ENCODE measurements at regions not wholly inside any gene's neighbourhood (a gene's known extent, or its start where the extent isn't known, plus 50 kb on each side); places are given as distances from the start of the nearest gene placed in this dataset.

- no peaks in the 10 kb centered on the region for H3K36me3 ChIP-seq (ENCODE audit: control insufficient read depth in 2 of 3, insufficient read depth in 3 of 3, low read length in 3 of 3)
- H3K9ac ChIP-seq (ENCODE audit: low read length in 3 of 3), result no peak overlapping the region
- H3K27me3 ChIP-seq (ENCODE audit: control insufficient read depth, insufficient read depth, low read length), result no peaks in the 10 kb centered on the region
- no peaks in the 10 kb centered on the region for H3K4me1 ChIP-seq (ENCODE audit: control insufficient read depth in 2 of 3, insufficient read depth in 2 of 3, low read depth in 1 of 3, low read length in 3 of 3)
- no peak for FAIRE-seq
- intact Hi-C loops (cut with DNase I), result no loop called here
- no peak overlapping the region for H3K4me3 ChIP-seq (ENCODE audit: low read length in 3 of 3)
- no peak for TF ChIP-seq CTCF (IDR thresholded peaks at IDR 0.05; ENCODE audit: borderline replicate concordance, extremely low read depth, insufficient read depth)
- no peaks in the 10 kb centered on the region for H3K9me3 ChIP-seq (ENCODE audit: control insufficient read depth in 2 of 3, insufficient read depth in 1 of 3, low read length in 3 of 3)
- DNase-seq, result no peak
- H3K27ac ChIP-seq (ENCODE audit: low read depth in 2 of 2, low read length in 2 of 2), result no peak overlapping the region
These were observed 737.7 kb downstream of the NLGN4X start for GRCh38 chrX:5490786-5491563.

- H3K9me3 ChIP-seq (ENCODE audit: control insufficient read depth in 2 of 3, insufficient read depth in 1 of 3, low read length in 3 of 3), result no peaks in the 10 kb centered on the region
- intact Hi-C loops (cut with DNase I), result no loop called here
- H3K4me1 ChIP-seq (ENCODE audit: control insufficient read depth in 2 of 3, insufficient read depth in 2 of 3, low read depth in 1 of 3, low read length in 3 of 3), result no peaks in the 10 kb centered on the region
- H3K27me3 ChIP-seq (ENCODE audit: control insufficient read depth, insufficient read depth, low read length), result no peaks in the 10 kb centered on the region
- no peaks in the 10 kb centered on the region for H3K36me3 ChIP-seq (ENCODE audit: control insufficient read depth in 2 of 3, insufficient read depth in 3 of 3, low read length in 3 of 3)
- FAIRE-seq (no peak), DNase-seq (no peak)
- TF ChIP-seq CTCF (IDR thresholded peaks at IDR 0.05; ENCODE audit: borderline replicate concordance, extremely low read depth, insufficient read depth), result no peak
- no peak overlapping the region for H3K9ac ChIP-seq (ENCODE audit: low read length in 3 of 3)
- no peak overlapping the region for H3K27ac ChIP-seq (ENCODE audit: low read depth in 2 of 2, low read length in 2 of 2)
- no peak overlapping the region for H3K4me3 ChIP-seq (ENCODE audit: low read length in 3 of 3)
These were observed 754.4 kb downstream of the NLGN4X start for GRCh38 chrX:5474282-5474681.

DNA sequence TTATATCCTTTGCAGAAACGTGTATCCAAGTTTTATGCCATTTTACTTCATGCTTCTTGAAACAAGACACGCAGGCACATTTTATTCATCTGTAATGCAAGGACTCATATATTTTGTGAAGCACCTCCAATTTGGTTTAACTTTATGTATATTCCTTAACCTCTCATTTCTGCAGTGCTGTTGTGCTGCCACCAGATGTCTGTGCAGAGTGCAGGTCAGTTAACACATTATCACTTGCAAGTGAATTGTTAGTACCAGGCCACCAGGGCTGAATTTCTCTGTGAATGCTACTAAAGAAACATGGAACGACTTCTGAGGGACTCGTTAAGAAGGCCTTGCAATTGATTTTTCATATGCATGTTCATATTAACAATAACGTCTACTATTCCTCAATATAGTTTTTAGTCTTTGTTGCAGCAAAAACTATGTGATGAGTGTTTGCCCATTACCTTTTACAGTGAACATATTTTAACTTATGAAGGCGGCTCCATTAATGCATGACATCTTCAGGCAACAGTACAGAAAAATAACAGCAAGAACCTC lies 770.3 kb downstream of the NLGN4X start:
- Histone ChIP-seq H3K27me3 (ENCODE audit: control insufficient read depth, insufficient read depth, low read length) (no peaks in the 10 kb centered on the region), H3K9ac (ENCODE audit: low read length in 3 of 3) (no peak overlapping the region), H3K36me3 (ENCODE audit: control insufficient read depth in 2 of 3, insufficient read depth in 3 of 3, low read length in 3 of 3) (no peaks in the 10 kb centered on the region), H3K4me3 (ENCODE audit: low read length in 3 of 3) (no peak overlapping the region), H3K27ac (ENCODE audit: low read depth in 2 of 2, low read length in 2 of 2) (no peak overlapping the region), H3K9me3 (ENCODE audit: control insufficient read depth in 2 of 3, insufficient read depth in 1 of 3, low read length in 3 of 3) (no peaks in the 10 kb centered on the region), H3K4me1 (ENCODE audit: control insufficient read depth in 2 of 3, insufficient read depth in 2 of 3, low read depth in 1 of 3, low read length in 3 of 3) (no peaks in the 10 kb centered on the region)
- no peak for TF ChIP-seq CTCF (IDR thresholded peaks at IDR 0.05; ENCODE audit: borderline replicate concordance, extremely low read depth, insufficient read depth)
- DNase-seq (peak in 1 of 5 donors; percentile 1), FAIRE-seq (no peak)
- intact Hi-C loops (cut with DNase I), result no loop called here
